GM12892 (cell line): ENCODE measurements at regions not wholly inside any gene's neighbourhood (a gene's known extent, or its start where the extent isn't known, plus 50 kb on each side); places are given as distances from the start of the nearest gene placed in this dataset.

ENCODE experiments used
- POLR2A ChIP-seq: IDR thresholded peaks from 2 replicates; pipeline ENCODE4 v1.6.1; 2011; ENCODE audit warnings: low read depth, low read length, control low read depth
- POLR2AphosphoS5 ChIP-seq: IDR thresholded peaks from 2 replicates; pipeline ENCODE4 v1.6.1; 2011; ENCODE audit warnings: low read depth, low read length, control low read depth
- TAF1 ChIP-seq: IDR thresholded peaks from 2 replicates; pipeline ENCODE4 v1.6.1; 2011; ENCODE audit warnings: low read depth, mild to moderate bottlenecking, control low read depth, low read length, borderline replicate concordance

DNA sequence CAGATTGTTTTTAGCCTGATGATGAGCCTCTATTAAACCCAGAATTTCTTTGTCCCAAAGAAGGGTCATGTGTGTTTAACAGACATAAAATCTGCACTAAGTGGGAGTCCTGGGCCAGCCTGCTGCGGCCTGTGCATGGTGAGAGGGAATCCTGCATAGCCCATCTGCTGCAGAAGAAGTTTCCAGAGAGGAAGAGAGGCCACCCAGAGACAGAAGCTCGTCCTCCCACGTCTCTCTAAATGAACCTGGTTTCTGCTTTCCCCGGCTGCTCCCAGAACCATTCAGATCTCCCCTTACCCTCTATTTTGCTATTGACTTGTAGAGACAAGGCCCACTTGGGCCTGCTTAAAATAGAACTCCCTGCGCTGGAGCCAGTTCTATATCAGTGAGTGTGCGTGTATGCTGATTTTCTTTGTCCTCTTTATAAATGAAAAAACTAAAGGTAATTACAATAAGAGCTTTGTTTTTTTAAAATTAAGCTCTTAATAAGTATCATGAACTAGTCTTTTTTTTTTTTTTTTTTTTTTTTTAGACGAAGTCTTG, 142.8 kb upstream of the RAB4A start:
- TF ChIP-seq POLR2AphosphoS5, result no peak
- no peak for TF ChIP-seq POLR2A
- no peak for TF ChIP-seq TAF1
